ENCODE measurements at regions not wholly inside any gene's neighbourhood (a gene's known extent, or its start where the extent isn't known, plus 50 kb on each side); places are given as distances from the start of the nearest gene placed in this dataset.

- POLR2A ChIA-PET, result no interaction called here
- ATAC-seq (ENCODE audit: poor library complexity) (no peak), DNase-seq (no peak)
- Histone ChIP-seq H3K4me1 (ENCODE audit: insufficient read depth, low read length) (no peaks in the 10 kb centered on the region), H3K36me3 (ENCODE audit: insufficient read depth, low read length) (no peaks in the 10 kb centered on the region), H3K9me3 (ENCODE audit: control insufficient read depth in 1 of 2, insufficient read depth in 1 of 2, low read length in 2 of 2) (peaks cover 12 to 16% of the 10 kb centered on the region in 2 experiments), H3K27me3 (ENCODE audit: control insufficient read depth in 1 of 2, insufficient read depth in 2 of 2, low read length in 2 of 2) (peaks cover 0 to 4% of the 10 kb centered on the region in 2 experiments), H3K4me3 (ENCODE audit: low read length) (no peak overlapping the region), H3K27ac (ENCODE audit: low read depth in 1 of 2, low read length in 2 of 2) (no peak overlapping the region)
- no peaks in the 10 kb centered on the region for H3K36me3 Mint-ChIP-seq (ENCODE audit: low read depth)
- H3K9me3 Mint-ChIP-seq, result peaks cover 5% of the 10 kb centered on the region
- H3K4me1 Mint-ChIP-seq (ENCODE audit: low read depth), result no peaks in the 10 kb centered on the region
- no peak overlapping the region for H3K27ac Mint-ChIP-seq
- intact Hi-C loops (cut with DNase I, micrococcal nuclease), result no loop called here
- CTCF ChIA-PET, result no interaction called here
- TF ChIP-seq CTCF (IDR thresholded peaks at IDR 0.05), result no peak
- H3K4me3 Mint-ChIP-seq, result no peak overlapping the region
- peaks cover 49% of the 10 kb centered on the region for H3K27me3 Mint-ChIP-seq
Measured at GRCh38 chr7:156545979-156546378, 94.6 kb upstream of the RNF32 start.

- peaks cover 51% of the 10 kb centered on the region for H3K27me3 Mint-ChIP-seq
- H3K4me1 ChIP-seq (ENCODE audit: insufficient read depth, low read length), result no peaks in the 10 kb centered on the region
- intact Hi-C loops (cut with DNase I, micrococcal nuclease), result no loop called here
- H3K36me3 ChIP-seq (ENCODE audit: insufficient read depth, low read length), result no peaks in the 10 kb centered on the region
- H3K4me1 Mint-ChIP-seq (ENCODE audit: low read depth), result no peaks in the 10 kb centered on the region
- no peak overlapping the region for H3K4me3 ChIP-seq (ENCODE audit: low read length)
- no peak overlapping the region for H3K4me3 Mint-ChIP-seq
- CTCF ChIA-PET, result no interaction called here
- no peak overlapping the region for H3K27ac Mint-ChIP-seq
- peaks cover 5% of the 10 kb centered on the region for H3K9me3 Mint-ChIP-seq
- no peaks in the 10 kb centered on the region for H3K36me3 Mint-ChIP-seq (ENCODE audit: low read depth)
- H3K27me3 ChIP-seq (ENCODE audit: control insufficient read depth in 1 of 2, insufficient read depth in 2 of 2, low read length in 2 of 2), result peaks cover 0 to 6% of the 10 kb centered on the region in 2 experiments
- POLR2A ChIA-PET, result no interaction called here
- no peak for TF ChIP-seq CTCF (IDR thresholded peaks at IDR 0.05)
- DNase-seq (no peak), ATAC-seq (ENCODE audit: poor library complexity) (no peak)
- no peak overlapping the region for H3K27ac ChIP-seq (ENCODE audit: low read depth in 1 of 2, low read length in 2 of 2)
- peaks cover 12 to 16% of the 10 kb centered on the region in 2 experiments for H3K9me3 ChIP-seq (ENCODE audit: control insufficient read depth in 1 of 2, insufficient read depth in 1 of 2, low read length in 2 of 2)
Measured at GRCh38 chr7:156544919-156545715, 95.5 kb upstream of the RNF32 start.

- DNase-seq, result no peak
- no peaks in the 10 kb centered on the region for H3K4me1 ChIP-seq (ENCODE audit: insufficient read depth, low read length)
- no peak overlapping the region for H3K27ac ChIP-seq (ENCODE audit: low read depth in 1 of 2, low read length in 2 of 2)
- peaks cover 41% of the 10 kb centered on the region for H3K27me3 Mint-ChIP-seq
- intact Hi-C loops (cut with DNase I, micrococcal nuclease), result loop anchor here in 1 of 2 experiments (1.0 kb wide), 1 partner anchor 11 kb away; no protein-coding TSS in a partner anchor
- H3K4me1 Mint-ChIP-seq (ENCODE audit: low read depth), result no peaks in the 10 kb centered on the region
- H3K36me3 ChIP-seq (ENCODE audit: insufficient read depth, low read length), result no peaks in the 10 kb centered on the region
- no peak overlapping the region for H3K4me3 ChIP-seq (ENCODE audit: low read length)
- ChIA-PET CTCF (no interaction called here), POLR2A (no interaction called here)
- no peaks in the 10 kb centered on the region for H3K36me3 Mint-ChIP-seq (ENCODE audit: low read depth)
- H3K9me3 Mint-ChIP-seq, result peaks cover 5% of the 10 kb centered on the region
- H3K4me3 Mint-ChIP-seq, result no peak overlapping the region
- peaks cover 0 to 3% of the 10 kb centered on the region in 2 experiments for H3K27me3 ChIP-seq (ENCODE audit: control insufficient read depth in 1 of 2, insufficient read depth in 2 of 2, low read length in 2 of 2)
- no peak for ATAC-seq (ENCODE audit: poor library complexity)
- no peak for TF ChIP-seq CTCF (IDR thresholded peaks at IDR 0.05)
- peaks cover 7 to 12% of the 10 kb centered on the region in 2 experiments for H3K9me3 ChIP-seq (ENCODE audit: control insufficient read depth in 1 of 2, insufficient read depth in 1 of 2, low read length in 2 of 2)
- no peak overlapping the region for H3K27ac Mint-ChIP-seq
Measured at GRCh38 chr7:156543699-156544598, 96.6 kb upstream of the RNF32 start.

Measured in CD4-positive, alpha-beta T cell (primary cell).